ENCODE measurements at regions not wholly inside any gene's neighbourhood (a gene's known extent, or its start where the extent isn't known, plus 50 kb on each side); places are given as distances from the start of the nearest gene placed in this dataset.

GRCh38 chr5:18323891-18324290 lies 689.6 kb downstream of the TAF11L14 start:
- no peak overlapping the region for H2BK5ac ChIP-seq (ENCODE audit: low read depth, low read length, poor library complexity, severe bottlenecking)
- H3K14ac ChIP-seq (replicated peaks; ENCODE audit: low read depth, low read length), result no peak overlapping the region
- H3K56ac ChIP-seq (ENCODE audit: extremely low read depth, insufficient read depth, low read length), result no peak overlapping the region
- no peak overlapping the region for H4K8ac ChIP-seq (ENCODE audit: low read depth in 2 of 2, low read length in 2 of 2)
- no peak overlapping the region for H2BK120ac ChIP-seq (ENCODE audit: low read depth, low read length)
- H3K4ac ChIP-seq (ENCODE audit: low read depth, low read length), result no peak overlapping the region
- ATAC-seq (ENCODE audit: low read depth) (no peak), DNase-seq (no peak)
- no peak overlapping the region for H3K18ac ChIP-seq (ENCODE audit: low read depth, low read length)
- no peak overlapping the region for H3K9ac ChIP-seq (ENCODE audit: low read depth, low read length)
- intact Hi-C loops (cut with micrococcal nuclease) (no loop called here), in situ Hi-C loops (cut with MboI; ENCODE audit: low sequenced_read_pairs) (loop anchor here (25.0 kb wide), 1 partner anchor 1837 kb away; no protein-coding TSS in a partner anchor), dilution Hi-C loops (cut with HindIII; ENCODE audit: low sequenced_read_pairs, unreplicated experiment) (no loop called here)
- no peak overlapping the region for H3K4me2 ChIP-seq (ENCODE audit: low read depth, low read length)
- no peaks in the 10 kb centered on the region for H3K9me1 ChIP-seq (ENCODE audit: insufficient read depth, low read length)
- H3K4me1 ChIP-seq (ENCODE audit: control insufficient read depth, insufficient read depth, low read length), result no peaks in the 10 kb centered on the region
- H2AK9ac ChIP-seq (replicated peaks; ENCODE audit: low read depth, low read length, poor library complexity), result no peak overlapping the region
- ChIA-PET CTCF (no interaction called here), POLR2A (ENCODE audit: unreplicated experiment) (no interaction called here)
- WGBS, 2 experiments (ENCODE audit: extremely low coverage in 2 of 2, insufficient read length in 1 of 2), result no CpG with 5 or more reads among the region's 2 CpGs
- no peaks in the 10 kb centered on the region for H3K27me3 ChIP-seq (ENCODE audit: control insufficient read depth, insufficient read depth, low read length)
- no peak overlapping the region for H2AFZ ChIP-seq (replicated peaks; ENCODE audit: low read length, poor library complexity)
- H3K27ac ChIP-seq (ENCODE audit: insufficient read depth, low read length), result no peak overlapping the region
- H2AK5ac ChIP-seq (ENCODE audit: low read depth, low read length), result no peak overlapping the region
- no peak overlapping the region for H2BK20ac ChIP-seq (ENCODE audit: low read depth, low read length)
- no peak overlapping the region for H4K91ac ChIP-seq (ENCODE audit: insufficient read depth, low read depth, low read length)
- no peaks in the 10 kb centered on the region for H3K36me3 ChIP-seq (ENCODE audit: control insufficient read depth, insufficient read depth, low read length)
- no peaks in the 10 kb centered on the region for H3K79me1 ChIP-seq (ENCODE audit: low read depth in 1 of 2, low read length in 2 of 2)
- H4K20me1 ChIP-seq (ENCODE audit: insufficient read depth, low read length), result no peaks in the 10 kb centered on the region
- H2BK15ac ChIP-seq (ENCODE audit: low read depth, low read length), result no peak overlapping the region
- no peak overlapping the region for H3K4me3 ChIP-seq (ENCODE audit: insufficient read depth, low read depth, low read length)
- no peaks in the 10 kb centered on the region for H3K9me3 ChIP-seq (ENCODE audit: control insufficient read depth, insufficient read depth, low read length)
- no TSS peak for BruUV-seq (replicated peaks)
- no peak overlapping the region for H4K5ac ChIP-seq (ENCODE audit: low read depth, low read length)
- TF ChIP-seq FOS (IDR thresholded peaks at IDR 0.05; ENCODE audit: low read depth, low read length) (no peak), RCOR1 (IDR thresholded peaks at IDR 0.05; ENCODE audit: insufficient replicate concordance, low read length) (no peak), CTCF (conservative IDR thresholded peaks at IDR 0.05; ENCODE audit: low read depth, low read length) (no peak), MAZ (IDR thresholded peaks at IDR 0.05; ENCODE audit: borderline replicate concordance, low read depth, low read length) (no peak), USF2 (IDR thresholded peaks at IDR 0.05; ENCODE audit: low read depth, low read length) (no peak), NFE2L2 (IDR thresholded peaks at IDR 0.05; ENCODE audit: low read depth, low read length) (no peak), BHLHE40 (IDR thresholded peaks at IDR 0.05; ENCODE audit: low read depth, low read length) (no peak), CEBPB (IDR thresholded peaks at IDR 0.05; ENCODE audit: low read depth, low read length) (no peak), CHD1 (IDR thresholded peaks at IDR 0.05; ENCODE audit: low read depth, low read length) (no peak), RAD21 (IDR thresholded peaks at IDR 0.05; ENCODE audit: low read length) (no peak), SMC3 (IDR thresholded peaks at IDR 0.05; ENCODE audit: low read depth, low read length) (no peak), RFX5 (IDR thresholded peaks at IDR 0.05; ENCODE audit: low read depth, low read length) (no peak), MXI1 (IDR thresholded peaks at IDR 0.05; ENCODE audit: borderline replicate concordance, low read depth, low read length) (no peak), POLR2A (IDR thresholded peaks at IDR 0.05; ENCODE audit: low read depth, low read length) (no peak), MAFK (IDR thresholded peaks at IDR 0.05; ENCODE audit: low read depth, low read length) (no peak)
- TF ChIP-seq, protein P1, sequence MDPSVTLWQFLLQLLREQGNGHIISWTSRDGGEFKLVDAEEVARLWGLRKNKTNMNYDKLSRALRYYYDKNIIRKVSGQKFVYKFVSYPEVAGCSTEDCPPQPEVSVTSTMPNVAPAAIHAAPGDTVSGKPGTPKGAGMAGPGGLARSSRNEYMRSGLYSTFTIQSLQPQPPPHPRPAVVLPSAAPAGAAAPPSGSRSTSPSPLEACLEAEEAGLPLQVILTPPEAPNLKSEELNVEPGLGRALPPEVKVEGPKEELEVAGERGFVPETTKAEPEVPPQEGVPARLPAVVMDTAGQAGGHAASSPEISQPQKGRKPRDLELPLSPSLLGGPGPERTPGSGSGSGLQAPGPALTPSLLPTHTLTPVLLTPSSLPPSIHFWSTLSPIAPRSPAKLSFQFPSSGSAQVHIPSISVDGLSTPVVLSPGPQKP (IDR thresholded peaks at IDR 0.05; ENCODE audit: borderline replicate concordance, low read depth, low read length), result no peak
- H3K23ac ChIP-seq (ENCODE audit: low read depth, low read length), result no peak overlapping the region

Data from IMR-90 (cell line).